ENCODE measurements at regions not wholly inside any gene's neighbourhood (a gene's known extent, or its start where the extent isn't known, plus 50 kb on each side); places are given as distances from the start of the nearest gene placed in this dataset.

DNA sequence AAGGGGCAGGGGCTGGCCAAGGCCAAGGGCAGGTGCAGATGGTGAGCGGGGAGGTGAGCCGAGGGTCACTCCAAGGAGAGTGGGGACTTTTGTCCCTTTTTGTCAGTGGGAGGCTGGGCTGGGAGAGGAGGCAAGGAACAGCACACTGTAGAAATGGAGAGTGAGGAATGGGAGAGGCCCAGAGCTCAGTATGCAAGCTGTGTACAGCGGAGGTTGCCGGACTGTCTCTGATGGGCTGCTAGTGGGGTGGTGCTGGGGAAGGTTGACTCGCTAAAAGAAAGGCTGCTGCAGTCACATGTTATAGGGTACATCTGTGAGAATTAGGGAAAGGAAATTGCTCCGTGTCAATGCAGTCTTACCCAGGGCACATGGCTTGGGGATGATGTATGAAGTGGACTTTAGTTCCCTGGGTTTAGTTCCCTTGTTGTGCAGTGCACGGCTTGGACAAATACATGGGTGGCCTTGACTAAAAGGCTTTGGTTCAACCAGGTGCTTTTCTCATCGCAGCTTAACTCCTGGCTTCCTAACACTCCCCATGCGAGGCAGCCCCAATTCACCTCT lies 57.1 kb upstream of the STX18 start:
- no peak for DNase-seq (ENCODE audit: low read depth)
- H3K4me3 ChIP-seq (ENCODE audit: low read depth, low read length): no peak overlapping the region
- TF ChIP-seq, protein P1, sequence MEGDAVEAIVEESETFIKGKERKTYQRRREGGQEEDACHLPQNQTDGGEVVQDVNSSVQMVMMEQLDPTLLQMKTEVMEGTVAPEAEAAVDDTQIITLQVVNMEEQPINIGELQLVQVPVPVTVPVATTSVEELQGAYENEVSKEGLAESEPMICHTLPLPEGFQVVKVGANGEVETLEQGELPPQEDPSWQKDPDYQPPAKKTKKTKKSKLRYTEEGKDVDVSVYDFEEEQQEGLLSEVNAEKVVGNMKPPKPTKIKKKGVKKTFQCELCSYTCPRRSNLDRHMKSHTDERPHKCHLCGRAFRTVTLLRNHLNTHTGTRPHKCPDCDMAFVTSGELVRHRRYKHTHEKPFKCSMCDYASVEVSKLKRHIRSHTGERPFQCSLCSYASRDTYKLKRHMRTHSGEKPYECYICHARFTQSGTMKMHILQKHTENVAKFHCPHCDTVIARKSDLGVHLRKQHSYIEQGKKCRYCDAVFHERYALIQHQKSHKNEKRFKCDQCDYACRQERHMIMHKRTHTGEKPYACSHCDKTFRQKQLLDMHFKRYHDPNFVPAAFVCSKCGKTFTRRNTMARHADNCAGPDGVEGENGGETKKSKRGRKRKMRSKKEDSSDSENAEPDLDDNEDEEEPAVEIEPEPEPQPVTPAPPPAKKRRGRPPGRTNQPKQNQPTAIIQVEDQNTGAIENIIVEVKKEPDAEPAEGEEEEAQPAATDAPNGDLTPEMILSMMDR (IDR thresholded peaks at IDR 0.05; ENCODE audit: low read depth, low read length, missing control alignments): no peak

DNA sequence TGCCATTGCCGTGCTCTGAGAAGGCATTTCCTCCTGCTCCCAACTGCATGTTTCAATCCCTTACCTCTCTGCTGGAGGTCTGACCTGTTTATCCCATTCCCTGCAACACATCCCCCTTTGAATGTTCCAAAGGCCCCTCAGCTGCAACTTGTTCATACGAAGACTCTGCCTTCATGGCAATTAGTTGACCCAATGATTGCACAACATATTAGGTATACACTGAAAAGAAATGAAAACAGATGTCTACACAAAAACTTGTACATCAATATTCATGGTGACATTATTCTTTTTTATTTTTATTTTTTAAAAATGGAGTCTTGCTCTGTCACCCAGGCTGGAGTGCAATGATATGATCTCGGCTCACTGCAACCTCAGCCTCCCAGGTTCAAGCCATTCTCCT lies 54.9 kb upstream of the STX18 start:
- no peak for DNase-seq (ENCODE audit: low read depth)
- TF ChIP-seq, protein P1 (IDR thresholded peaks at IDR 0.05; ENCODE audit: low read depth, low read length, missing control alignments): no peak
- H3K4me3 ChIP-seq (ENCODE audit: low read depth, low read length): no peak overlapping the region

DNA sequence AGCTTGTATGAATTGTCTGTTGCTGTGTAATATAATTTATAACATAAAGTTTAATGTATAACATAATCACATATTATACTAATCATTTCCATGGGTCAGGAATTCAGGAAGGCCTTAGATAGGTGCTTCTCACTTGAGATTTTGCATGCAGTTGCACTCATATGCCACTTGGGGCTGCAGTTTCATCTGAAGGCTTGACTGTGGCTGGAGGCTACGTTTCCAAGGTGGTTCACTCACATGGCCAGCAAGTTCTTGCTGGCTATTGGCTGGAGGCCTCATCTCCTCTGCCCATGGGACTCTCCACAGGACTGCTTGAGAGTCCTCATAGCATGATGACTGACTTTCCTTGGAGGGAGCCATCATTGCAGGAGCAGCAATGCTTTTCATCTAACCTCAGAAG lies 53.4 kb upstream of the STX18 start:
- TF ChIP-seq, protein P1 (IDR thresholded peaks at IDR 0.05; ENCODE audit: low read depth, low read length, missing control alignments): peak; percentile 44
- H3K4me3 ChIP-seq (ENCODE audit: low read depth, low read length): no peak overlapping the region
- no peak for DNase-seq (ENCODE audit: low read depth)

DNA sequence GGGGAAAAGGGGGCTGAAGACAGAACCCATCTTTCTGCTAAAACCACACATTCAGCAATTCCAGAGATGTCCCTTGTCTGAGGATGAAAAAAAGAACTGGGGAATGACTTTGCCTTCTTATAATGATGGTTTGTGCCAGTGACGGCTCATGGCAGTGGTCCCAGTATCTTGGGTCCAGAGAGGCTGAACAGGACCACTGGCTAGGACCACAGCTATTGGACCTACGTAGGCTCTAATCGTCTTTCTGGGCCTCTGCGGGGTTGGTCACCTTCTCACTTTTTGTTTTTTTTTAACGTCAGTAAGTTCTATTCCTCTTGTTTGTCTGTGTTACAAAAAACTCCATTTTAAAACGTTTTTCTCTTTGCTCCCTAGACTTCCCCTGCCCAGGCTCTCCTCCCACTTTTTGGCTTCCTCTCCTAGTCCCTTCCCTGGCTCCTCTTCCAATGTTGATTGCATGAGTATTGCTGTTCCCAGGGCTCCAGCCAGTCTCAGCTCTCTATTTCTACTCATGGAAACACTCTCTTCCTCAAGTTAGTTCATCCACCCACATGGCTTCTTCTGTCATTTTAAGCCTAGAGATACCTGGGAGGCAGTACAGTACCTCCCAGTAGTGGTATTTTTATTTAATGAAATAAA lies 52.6 kb upstream of the STX18 start:
- TF ChIP-seq, protein P1 (IDR thresholded peaks at IDR 0.05; ENCODE audit: low read depth, low read length, missing control alignments): no peak
- H3K4me3 ChIP-seq (ENCODE audit: low read depth, low read length): no peak overlapping the region
- DNase-seq (ENCODE audit: low read depth): no peak

DNA sequence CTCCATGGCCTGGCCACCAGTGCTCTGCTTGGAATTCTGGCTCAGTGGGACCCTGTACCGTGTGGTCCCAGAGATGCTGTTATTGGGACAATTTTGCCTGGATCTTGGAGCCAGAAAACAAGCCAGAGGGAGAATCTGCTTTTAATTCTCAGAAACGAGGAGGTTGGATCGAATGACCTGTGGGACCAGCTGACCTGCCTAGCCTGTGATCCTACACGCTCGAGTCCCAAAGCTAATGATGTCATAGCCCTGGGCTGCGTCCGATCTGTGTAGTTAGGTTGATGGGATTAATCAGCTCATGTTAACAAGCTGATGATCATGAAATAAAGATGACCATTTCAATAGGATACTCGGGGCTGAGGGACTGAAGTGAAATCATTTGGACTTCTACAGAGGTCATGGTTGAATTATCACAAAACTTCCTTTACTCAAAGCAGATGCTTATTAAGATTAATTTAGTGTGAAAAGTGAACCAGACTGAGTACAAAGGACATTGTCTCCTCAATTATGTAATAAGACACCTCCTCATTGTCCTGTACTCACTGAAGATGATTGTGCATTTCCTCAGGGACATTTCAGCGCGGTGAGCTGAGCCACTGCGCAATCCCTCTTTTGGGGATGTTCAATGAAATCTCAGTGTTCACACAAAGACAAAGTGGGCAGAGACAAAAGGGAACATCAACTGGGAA lies 51.9 kb upstream of the STX18 start:
- no peak overlapping the region for H3K4me3 ChIP-seq (ENCODE audit: low read depth, low read length)
- TF ChIP-seq, protein P1 (IDR thresholded peaks at IDR 0.05; ENCODE audit: low read depth, low read length, missing control alignments): no peak
- no peak for DNase-seq (ENCODE audit: low read depth)

DNA sequence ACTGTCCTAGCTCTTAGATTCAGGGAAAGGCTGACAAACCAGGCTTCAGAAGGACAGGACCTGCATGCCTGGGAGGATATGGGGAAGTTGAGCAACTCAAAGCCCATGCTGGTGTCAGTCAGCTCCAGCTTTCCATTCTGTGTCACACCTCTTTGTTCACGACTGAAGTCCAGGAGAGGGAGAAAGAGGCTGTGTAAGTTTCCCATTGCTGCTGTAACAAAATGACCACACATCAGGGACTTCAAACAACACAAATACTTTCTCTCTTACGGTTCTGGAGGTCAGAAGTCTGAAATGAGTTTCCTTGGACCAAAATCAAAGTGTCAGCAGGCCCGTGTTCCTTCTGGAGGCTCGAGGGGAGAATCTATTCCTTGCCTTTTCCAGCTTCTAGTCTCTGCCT lies 50.6 kb upstream of the STX18 start:
- no peak for DNase-seq (ENCODE audit: low read depth)
- H3K4me3 ChIP-seq (ENCODE audit: low read depth, low read length): no peak overlapping the region
- TF ChIP-seq, protein P1 (IDR thresholded peaks at IDR 0.05; ENCODE audit: low read depth, low read length, missing control alignments): no peak
